WERI-Rb-1 (cell line): ENCODE measurements at regions not wholly inside any gene's neighbourhood (a gene's known extent, or its start where the extent isn't known, plus 50 kb on each side); places are given as distances from the start of the nearest gene placed in this dataset.
"Not testable (repeated sequence)": the region's sequence is repeated elsewhere in the genome, so short reads cannot be mapped to it uniquely, and the experiment has no call there.

Source experiments
- DNase-seq: peaks from one replicate; pipeline ENCODE4 v3.0.0-alpha.2; 2020
- H3K27ac ChIP-seq: fragments of 250-450 bp; sonication (Bioruptor Pico); 2 replicates; pipeline ENCODE4 v1.5.1; 2020; ENCODE audit warnings: mild to moderate bottlenecking, moderate library complexity
- H3K27me3 ChIP-seq: fragments of 250-450 bp; sonication (Bioruptor Pico); 2 replicates; pipeline ENCODE4 v1.5.1; 2021; ENCODE audit warnings: mild to moderate bottlenecking, low read depth, moderate library complexity; ENCODE audit not compliant: insufficient read depth, severe bottlenecking
- H3K36me3 ChIP-seq: fragments of 250-450 bp; sonication (Bioruptor Pico); 2 replicates; pipeline ENCODE4 v1.5.1; 2020; ENCODE audit warnings: mild to moderate bottlenecking, moderate library complexity
- H3K4me3 ChIP-seq: 2 replicates; pipeline ENCODE4 v1.5.1; 2011; ENCODE audit warnings: low read depth, mild to moderate bottlenecking, control low read depth, low read length
- H3K9me3 ChIP-seq: fragments of 250-450 bp; sonication (Bioruptor Pico); 2 replicates; pipeline ENCODE4 v1.5.1; 2021; ENCODE audit warnings: mild to moderate bottlenecking, moderate library complexity; ENCODE audit not compliant: severe bottlenecking
- TF ChIP-seq, protein P1 (sequence below): IDR thresholded peaks from 2 replicates; pipeline ENCODE4 v1.5.1; 2011; ENCODE audit warnings: low read depth, mild to moderate bottlenecking, control low read depth, inconsistent platforms, low read length

DNA sequence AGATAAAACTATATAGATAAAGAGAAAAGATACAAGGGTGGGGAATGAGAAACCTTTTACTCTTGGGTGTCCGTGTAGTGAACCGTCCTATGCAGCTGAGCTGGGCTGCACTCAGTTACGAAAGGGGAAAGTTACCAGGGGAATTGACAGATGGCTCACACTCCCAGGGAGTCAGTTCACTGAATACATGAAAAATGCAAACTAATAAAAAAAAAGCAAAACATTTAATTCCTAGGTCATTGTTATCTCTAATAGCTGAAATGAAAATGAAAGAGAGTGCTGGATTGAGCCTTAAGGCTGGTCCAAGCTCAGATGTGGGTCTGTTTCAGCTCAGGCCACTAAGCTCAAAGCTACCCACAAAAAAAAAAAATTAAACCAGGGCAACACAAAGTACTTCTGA lies 138.0 kb downstream of the THBS2 start:
- Histone ChIP-seq H3K4me3 (no peak overlapping the region), H3K27me3 (no peaks in the 10 kb centered on the region), H3K27ac (no peak overlapping the region), H3K9me3 (no peaks in the 10 kb centered on the region), H3K36me3 (no peaks in the 10 kb centered on the region)
- no peak for DNase-seq
- TF ChIP-seq, protein P1, sequence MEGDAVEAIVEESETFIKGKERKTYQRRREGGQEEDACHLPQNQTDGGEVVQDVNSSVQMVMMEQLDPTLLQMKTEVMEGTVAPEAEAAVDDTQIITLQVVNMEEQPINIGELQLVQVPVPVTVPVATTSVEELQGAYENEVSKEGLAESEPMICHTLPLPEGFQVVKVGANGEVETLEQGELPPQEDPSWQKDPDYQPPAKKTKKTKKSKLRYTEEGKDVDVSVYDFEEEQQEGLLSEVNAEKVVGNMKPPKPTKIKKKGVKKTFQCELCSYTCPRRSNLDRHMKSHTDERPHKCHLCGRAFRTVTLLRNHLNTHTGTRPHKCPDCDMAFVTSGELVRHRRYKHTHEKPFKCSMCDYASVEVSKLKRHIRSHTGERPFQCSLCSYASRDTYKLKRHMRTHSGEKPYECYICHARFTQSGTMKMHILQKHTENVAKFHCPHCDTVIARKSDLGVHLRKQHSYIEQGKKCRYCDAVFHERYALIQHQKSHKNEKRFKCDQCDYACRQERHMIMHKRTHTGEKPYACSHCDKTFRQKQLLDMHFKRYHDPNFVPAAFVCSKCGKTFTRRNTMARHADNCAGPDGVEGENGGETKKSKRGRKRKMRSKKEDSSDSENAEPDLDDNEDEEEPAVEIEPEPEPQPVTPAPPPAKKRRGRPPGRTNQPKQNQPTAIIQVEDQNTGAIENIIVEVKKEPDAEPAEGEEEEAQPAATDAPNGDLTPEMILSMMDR: no peak

DNA sequence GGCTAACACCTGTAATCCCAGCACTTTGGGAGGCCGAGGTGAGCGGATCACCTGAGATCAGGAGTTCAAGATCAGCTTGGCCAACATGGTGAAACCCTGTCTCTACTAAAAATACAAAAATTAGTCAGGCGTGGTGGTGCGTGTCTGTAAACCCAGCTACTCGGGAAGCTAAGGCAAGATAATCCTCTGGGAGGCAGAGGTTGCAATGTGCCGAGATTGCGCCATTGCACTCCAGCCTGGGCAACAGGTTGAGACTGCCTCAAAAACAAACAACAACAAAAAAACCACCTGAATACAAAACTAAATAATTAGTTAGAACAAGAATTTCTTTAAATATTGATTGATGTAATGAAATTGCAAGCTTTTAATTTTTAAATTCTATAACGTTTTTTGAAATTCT lies 139.0 kb downstream of the THBS2 start:
- H3K9me3 ChIP-seq, H3K27me3 ChIP-seq, H3K36me3 ChIP-seq, H3K4me3 ChIP-seq, H3K27ac ChIP-seq, DNase-seq: not testable (repeated sequence)

DNA sequence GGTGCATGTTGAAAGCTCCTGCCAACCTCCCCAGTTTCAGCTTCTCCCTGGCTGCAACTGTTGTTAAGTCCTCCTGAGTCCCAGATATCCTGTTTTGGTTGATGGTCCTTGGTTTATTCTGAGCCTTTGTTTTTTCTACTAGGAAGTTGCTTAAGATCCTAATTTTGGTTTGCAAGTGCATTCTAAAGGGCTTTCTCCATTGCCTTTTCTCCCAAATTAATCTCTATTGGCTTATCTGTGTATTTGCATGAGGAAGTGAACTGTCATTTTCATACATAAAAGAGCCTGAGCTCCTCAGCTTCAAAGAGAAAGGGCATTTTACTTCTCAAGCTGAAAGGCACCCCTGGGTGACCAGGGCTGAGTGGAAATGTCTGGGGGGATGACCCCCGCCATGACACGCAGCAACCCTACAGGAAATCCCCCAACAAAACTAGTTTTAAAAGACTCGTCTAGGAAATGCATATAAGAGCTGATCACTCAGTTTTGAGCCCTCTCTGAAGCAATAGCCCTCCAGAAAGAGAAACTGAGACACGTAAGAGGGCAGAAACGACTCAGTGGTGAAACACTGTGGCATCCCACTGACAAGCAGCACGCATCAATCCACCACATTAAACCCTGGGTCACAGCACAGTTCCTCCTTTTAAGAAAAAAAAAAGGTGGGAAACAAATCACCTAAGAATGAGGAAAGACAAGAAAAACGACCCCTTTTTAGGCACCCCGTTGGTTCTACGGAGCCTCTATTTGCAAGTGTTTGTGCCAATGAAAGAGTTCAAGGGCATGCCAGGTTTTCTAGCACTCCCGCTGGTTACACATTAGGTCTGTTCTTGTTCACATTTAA lies 140.9 kb downstream of the THBS2 start:
- DNase-seq: no peak
- H3K4me3 ChIP-seq: no peak overlapping the region
- TF ChIP-seq, protein P1: no peak

DNA sequence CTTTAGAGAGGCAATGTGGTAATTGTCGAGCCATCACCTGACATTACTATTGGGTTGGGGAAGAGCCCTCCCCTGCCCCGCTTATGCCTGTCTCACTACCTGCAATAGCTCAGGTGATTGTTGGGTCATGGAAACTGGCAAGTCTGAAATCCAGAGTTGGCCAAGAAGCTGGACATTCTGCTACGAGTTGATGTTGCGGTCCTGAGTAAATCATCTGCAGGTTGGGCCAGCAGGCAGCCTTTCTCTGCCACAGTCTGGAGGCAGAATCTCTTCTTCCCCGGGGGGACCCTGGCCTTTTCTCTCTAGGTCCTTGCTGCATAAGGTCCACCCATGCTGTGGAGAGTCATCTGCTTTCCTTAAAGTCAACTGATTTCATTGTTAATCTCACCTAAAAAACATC lies 142.4 kb downstream of the THBS2 start:
- no peak for DNase-seq
- Histone ChIP-seq H3K27me3 (no peaks in the 10 kb centered on the region), H3K4me3 (no peak overlapping the region), H3K27ac (no peak overlapping the region), H3K9me3 (peaks cover 3% of the 10 kb centered on the region), H3K36me3 (no peaks in the 10 kb centered on the region)
- TF ChIP-seq, protein P1: no peak

More for the DNA sequence above, 140.9 kb downstream of the THBS2 start:
- H3K27ac ChIP-seq: no peak overlapping the region
- no peaks in the 10 kb centered on the region for H3K36me3 ChIP-seq
- H3K27me3 ChIP-seq: no peaks in the 10 kb centered on the region
- H3K9me3 ChIP-seq: peaks cover 3% of the 10 kb centered on the region

DNA sequence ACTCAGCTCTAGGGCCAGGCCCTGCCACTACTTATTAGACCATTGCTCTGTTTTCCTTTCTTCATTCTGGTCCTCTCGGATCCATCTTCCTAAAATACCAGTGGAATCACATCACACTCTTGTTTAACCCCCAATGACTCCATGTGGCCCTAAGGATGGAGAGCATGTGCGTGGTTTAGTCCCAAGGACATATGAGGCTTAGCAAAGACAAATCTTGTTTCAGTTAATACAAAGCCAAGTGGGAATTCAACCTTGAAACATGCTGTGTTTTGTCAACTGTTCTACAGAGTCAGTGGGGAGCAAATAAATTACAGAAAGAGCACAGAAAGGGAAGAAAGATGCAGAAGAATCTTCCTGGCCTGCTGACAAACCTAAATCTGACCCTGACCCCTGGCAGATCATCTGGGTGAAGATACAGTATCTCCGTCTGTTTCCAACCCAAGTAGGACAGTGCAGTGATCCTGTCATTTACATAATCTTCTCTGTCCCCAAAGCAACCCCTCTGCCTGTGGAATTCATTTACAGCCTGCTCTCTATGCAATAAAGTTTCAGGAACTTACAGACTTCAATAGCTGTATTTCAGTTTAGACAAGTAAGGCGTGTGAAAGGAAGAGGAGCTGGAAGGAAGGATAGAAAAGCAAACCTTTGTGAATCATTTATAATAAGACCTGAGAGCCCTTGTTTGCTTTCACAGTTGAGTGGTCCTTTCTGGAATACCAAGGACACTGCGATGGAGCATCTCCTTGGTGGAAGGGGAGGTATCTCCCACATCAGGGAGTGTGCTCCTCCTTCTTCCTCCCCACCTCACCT lies 144.0 kb downstream of the THBS2 start:
- TF ChIP-seq, protein P1: no peak
- H3K9me3 ChIP-seq: peaks cover 3% of the 10 kb centered on the region
- H3K36me3 ChIP-seq: no peaks in the 10 kb centered on the region

DNA sequence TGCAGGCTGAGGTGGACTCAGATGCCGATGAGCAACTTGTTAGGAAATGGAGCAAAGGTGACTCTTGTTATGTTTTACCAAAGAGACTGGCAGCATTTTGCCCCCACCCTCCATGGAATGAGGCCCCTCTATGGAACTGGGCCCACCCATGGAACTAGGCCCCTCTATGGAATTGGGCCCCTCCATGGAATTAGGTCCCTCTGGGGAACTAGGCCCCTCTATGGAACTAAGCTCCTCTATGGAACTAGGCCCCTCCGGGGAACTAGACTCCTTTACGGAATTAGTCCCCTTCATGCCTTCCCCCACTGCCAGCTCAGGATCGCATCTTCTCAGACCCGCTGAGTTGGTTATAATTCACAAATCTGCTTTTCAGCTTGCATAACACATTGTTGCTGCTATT lies 144.9 kb downstream of the THBS2 start:
- Histone ChIP-seq H3K27me3 (no peaks in the 10 kb centered on the region), H3K9me3 (peaks cover 3% of the 10 kb centered on the region), H3K36me3 (no peaks in the 10 kb centered on the region), H3K4me3 (no peak overlapping the region), H3K27ac (no peak overlapping the region)
- DNase-seq: no peak
- TF ChIP-seq, protein P1: no peak

More for the DNA sequence above, 144.0 kb downstream of the THBS2 start:
- Histone ChIP-seq H3K27me3 (no peaks in the 10 kb centered on the region), H3K4me3 (no peak overlapping the region), H3K27ac (no peak overlapping the region)
- DNase-seq: no peak
